Neuronal stem cell (in vitro differentiated cells): ENCODE measurements at regions not wholly inside any gene's neighbourhood (a gene's known extent, or its start where the extent isn't known, plus 50 kb on each side); places are given as distances from the start of the nearest gene placed in this dataset.

ENCODE experiments used
- DNase-seq: peaks from one replicate; pipeline ENCODE4 v3.0.0-alpha.2; 2013; ENCODE audit warnings: low spot score
- H2AFZ ChIP-seq: one replicate; pipeline ENCODE4 v1.6.1; 2013; ENCODE audit warnings: mild to moderate bottlenecking, low read length, inconsistent platforms
- H2AK5ac ChIP-seq: 2 replicates; pipeline ENCODE4 v1.6.1; 2013; ENCODE audit warnings: low read depth, mild to moderate bottlenecking, inconsistent platforms, low read length, moderate library complexity, mixed read lengths
- H2BK120ac ChIP-seq: 2 replicates; pipeline ENCODE4 v1.6.1; 2013; ENCODE audit warnings: low read depth, mild to moderate bottlenecking, inconsistent platforms, low read length, moderate library complexity, mixed read lengths
- H2BK12ac ChIP-seq: one replicate; pipeline ENCODE4 v1.6.1; 2013; ENCODE audit warnings: low read length, inconsistent platforms
- H2BK15ac ChIP-seq: 2 replicates; pipeline ENCODE4 v1.6.1; 2013; ENCODE audit warnings: mild to moderate bottlenecking, low read length, inconsistent platforms, mixed read lengths
- H2BK5ac ChIP-seq: one replicate; pipeline ENCODE4 v1.6.1; 2013; ENCODE audit warnings: inconsistent platforms, mild to moderate bottlenecking, low read length, moderate library complexity
- H3K14ac ChIP-seq: one replicate; pipeline ENCODE4 v1.6.1; 2013; ENCODE audit warnings: low read length, inconsistent platforms
- H3K18ac ChIP-seq: 2 replicates; pipeline ENCODE4 v1.6.1; 2013; ENCODE audit warnings: low read length, inconsistent platforms
- H3K23ac ChIP-seq: 2 replicates; pipeline ENCODE4 v1.6.1; 2013; ENCODE audit warnings: low read depth, mild to moderate bottlenecking, mixed read lengths, low read length, inconsistent platforms; ENCODE audit not compliant: poor library complexity
- H3K27ac ChIP-seq: replicated peaks from 3 replicates; pipeline ENCODE4 v1.5.1; 2013; ENCODE audit warnings: low read length, inconsistent platforms
- H3K27me3 ChIP-seq, 3 experiments: 2 replicates each; pipeline ENCODE4 v1.6.1; 2013; ENCODE audit warnings: low read length in 3 of 3, mild to moderate bottlenecking in 2 of 3, inconsistent platforms in 1 of 3, low read depth in 1 of 3, mixed read lengths in 1 of 3, moderate library complexity in 1 of 3; ENCODE audit not compliant: control insufficient read depth in 3 of 3, insufficient read depth in 3 of 3
- H3K36me3 ChIP-seq, 2 donors: replicated peaks in 1 of 2; 2 replicates each; pipeline ENCODE4 v1.6.1; 2013; ENCODE audit warnings: low read length in 2 of 2; ENCODE audit not compliant: control insufficient read depth in 2 of 2, insufficient read depth in 2 of 2
- H3K4ac ChIP-seq: 2 replicates; pipeline ENCODE4 v1.6.1; 2013; ENCODE audit warnings: inconsistent platforms, mild to moderate bottlenecking, low read length, moderate library complexity
- H3K4me1 ChIP-seq, 2 donors: 1 replicate in 1 of 2; 2 replicates in 1 of 2; pipeline ENCODE4 v1.6.1; 2013; ENCODE audit warnings: low read length in 2 of 2, low read depth in 1 of 2; ENCODE audit not compliant: control insufficient read depth in 2 of 2, insufficient read depth in 1 of 2
- H3K4me2 ChIP-seq: one replicate; pipeline ENCODE4 v1.6.1; 2013; ENCODE audit warnings: mild to moderate bottlenecking, low read length, inconsistent platforms; ENCODE audit not compliant: insufficient read depth, poor library complexity, severe bottlenecking
- H3K4me3 ChIP-seq, 2 donors: 2 replicates each; pipeline ENCODE4 v1.5.1; 2013; ENCODE audit warnings: low read length in 2 of 2, mild to moderate bottlenecking in 2 of 2, inconsistent platforms in 1 of 2, moderate library complexity in 1 of 2
- H3K79me1 ChIP-seq: one replicate; pipeline ENCODE4 v1.6.1; 2013; ENCODE audit warnings: low read depth, mild to moderate bottlenecking, inconsistent platforms, low read length, moderate library complexity
- H3K9ac ChIP-seq: one replicate; pipeline ENCODE4 v1.6.1; 2013; ENCODE audit warnings: mild to moderate bottlenecking, low read depth, low read length, inconsistent platforms; ENCODE audit not compliant: poor library complexity
- H3K9me3 ChIP-seq, 2 donors: replicated peaks in 1 of 2; 2 replicates each; pipeline versions ENCODE3 to v1.6.1; 2013; ENCODE audit warnings: low read length in 2 of 2, mild to moderate bottlenecking in 2 of 2, inconsistent platforms in 1 of 2, low read depth in 1 of 2, mixed read lengths in 1 of 2, moderate library complexity in 1 of 2; ENCODE audit not compliant: control insufficient read depth in 2 of 2, insufficient read depth in 1 of 2
- H4K8ac ChIP-seq: one replicate; pipeline ENCODE4 v1.6.1; 2013; ENCODE audit warnings: low read depth, mild to moderate bottlenecking, inconsistent platforms, low read length, moderate library complexity
- H4K91ac ChIP-seq: one replicate; pipeline ENCODE4 v1.6.1; 2013; ENCODE audit warnings: low read length, low read depth, mild to moderate bottlenecking, inconsistent platforms; ENCODE audit not compliant: poor library complexity
- WGBS, 2 donors: extraction: QIAGEN DNeasy Blood & Tissue Kit; methylation state at CpG; one replicate each; pipeline ENCODE4 v1.1.7; 2013; ENCODE audit warnings: missing lambda C conversion rate in 2 of 2, mixed read lengths in 1 of 2; ENCODE audit not compliant: insufficient read length in 2 of 2, insufficient replicate concordance in 1 of 2; ENCODE audit errors: extremely low coverage in 2 of 2; 5-methylcytosine and 5-hydroxymethylcytosine counted together

DNA sequence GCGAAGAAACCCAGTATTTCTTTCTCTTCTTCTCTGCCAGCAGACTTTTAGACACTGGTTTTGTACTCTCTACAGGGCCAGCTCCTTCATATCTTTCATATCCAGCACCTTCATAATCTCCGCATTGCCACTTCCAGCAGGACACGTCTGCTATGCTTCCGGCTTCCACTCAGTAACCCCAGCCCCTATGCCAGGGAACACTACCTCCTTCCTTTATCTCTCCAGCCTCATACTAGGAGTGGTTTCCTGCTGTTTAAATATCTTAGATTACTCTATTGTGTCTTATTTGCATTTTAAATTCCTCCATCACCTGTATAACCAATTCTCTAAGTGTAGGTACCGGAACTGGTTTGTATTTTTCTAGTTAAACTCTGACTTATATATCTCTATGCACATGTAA is 667.8 kb upstream of the ID4 start:
- Histone ChIP-seq H3K23ac (no peak overlapping the region), H2BK15ac (no peak overlapping the region), H2AFZ (no peak overlapping the region), H3K4me3 (no peak overlapping the region), H3K9me3 (no peaks in the 10 kb centered on the region), H4K91ac (no peak overlapping the region), H2AK5ac (no peak overlapping the region), H3K9ac (no peak overlapping the region), H2BK5ac (no peak overlapping the region), H4K8ac (no peak overlapping the region), H3K79me1 (no peaks in the 10 kb centered on the region), H3K36me3 (no peaks in the 10 kb centered on the region), H3K4ac (no peak overlapping the region), H3K4me2 (no peak overlapping the region), H3K14ac (no peak overlapping the region), H3K4me1 (no peaks in the 10 kb centered on the region), H2BK12ac (no peak overlapping the region), H3K18ac (no peak overlapping the region), H2BK120ac (no peak overlapping the region), H3K27ac (no peak overlapping the region), H3K27me3 (no peaks in the 10 kb centered on the region)
- no CpG with 5 or more reads among the region's 5 CpGs for WGBS, 2 donors
- no peak for DNase-seq

DNA sequence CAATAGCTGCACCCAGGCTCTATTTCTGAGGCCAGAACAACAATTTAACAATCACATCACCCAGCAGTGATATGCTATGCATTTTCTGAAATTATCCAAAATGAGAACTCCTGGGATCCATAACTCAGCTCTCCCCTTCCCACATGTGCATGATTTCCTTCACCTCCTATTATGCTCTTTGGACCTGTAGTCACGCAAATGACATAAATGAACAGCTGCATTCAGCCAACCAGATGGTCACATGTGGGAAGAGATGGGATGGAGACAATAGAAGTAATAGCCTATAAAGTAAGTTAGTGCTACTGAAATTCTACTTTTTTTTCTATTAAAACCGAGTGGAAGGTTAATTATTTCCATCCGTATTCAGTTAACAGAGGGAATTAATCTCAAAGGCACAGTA is 662.1 kb upstream of the ID4 start:
- H3K9ac ChIP-seq, result no peak overlapping the region
- no peaks in the 10 kb centered on the region for H3K27me3 ChIP-seq
- no peaks in the 10 kb centered on the region for H3K79me1 ChIP-seq
- H2AFZ ChIP-seq, result no peak overlapping the region
- no peak overlapping the region for H2BK120ac ChIP-seq
- H4K91ac ChIP-seq, result no peak overlapping the region
- WGBS, 2 donors, result no CpG with 5 or more reads among the region's 3 CpGs
- H3K23ac ChIP-seq, result no peak overlapping the region
- H3K36me3 ChIP-seq, result no peaks in the 10 kb centered on the region
- H3K4me1 ChIP-seq, result no peaks in the 10 kb centered on the region
- H3K9me3 ChIP-seq, result peaks cover 4 to 11% of the 10 kb centered on the region in 2 donors
- H3K4me2 ChIP-seq, result no peak overlapping the region
- H3K18ac ChIP-seq, result no peak overlapping the region
- no peak for DNase-seq
- H3K4me3 ChIP-seq, result no peak overlapping the region
- no peak overlapping the region for H2BK5ac ChIP-seq
- no peak overlapping the region for H3K27ac ChIP-seq
- no peak overlapping the region for H4K8ac ChIP-seq
- H2BK12ac ChIP-seq, result no peak overlapping the region
- H3K14ac ChIP-seq, result no peak overlapping the region
- no peak overlapping the region for H3K4ac ChIP-seq
- no peak overlapping the region for H2AK5ac ChIP-seq
- no peak overlapping the region for H2BK15ac ChIP-seq

DNA sequence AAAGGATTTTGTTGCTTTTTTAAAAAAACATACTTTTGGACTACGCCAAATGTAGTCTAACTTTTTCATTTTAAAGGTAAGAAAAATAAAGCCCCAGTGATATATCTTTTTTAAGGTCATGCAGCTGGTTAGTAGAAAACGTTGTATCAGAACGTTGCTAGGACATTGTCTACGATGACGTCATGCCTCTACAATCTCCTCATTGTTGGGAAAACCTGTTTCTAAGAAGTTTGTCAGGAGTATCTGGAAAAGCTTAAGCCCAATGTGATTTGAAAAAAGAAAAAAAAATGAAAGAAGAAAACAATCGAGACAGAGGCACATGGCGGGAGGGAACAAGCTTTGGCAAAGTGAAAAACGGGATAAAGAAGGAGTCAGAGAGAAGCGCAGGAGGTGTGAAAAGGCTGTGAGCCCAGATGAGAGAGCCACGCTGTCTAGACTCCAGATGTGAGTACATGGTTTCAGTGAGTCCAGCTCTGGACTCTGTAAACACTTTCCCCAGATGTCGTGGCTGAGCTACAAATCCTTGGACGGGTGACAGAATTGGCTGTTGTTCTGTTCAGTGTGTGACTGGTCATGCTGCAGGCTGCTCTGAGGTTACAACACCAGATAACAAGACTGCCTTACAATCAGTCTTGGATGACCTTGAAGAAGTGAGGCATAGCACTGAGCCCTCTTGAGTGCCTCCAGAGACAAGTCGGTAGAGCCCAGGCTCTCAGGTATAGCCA is 656.7 kb upstream of the ID4 start:
- no peak overlapping the region for H3K4ac ChIP-seq
- no CpG with 5 or more reads among the region's 13 CpGs for WGBS, 2 donors

DNA sequence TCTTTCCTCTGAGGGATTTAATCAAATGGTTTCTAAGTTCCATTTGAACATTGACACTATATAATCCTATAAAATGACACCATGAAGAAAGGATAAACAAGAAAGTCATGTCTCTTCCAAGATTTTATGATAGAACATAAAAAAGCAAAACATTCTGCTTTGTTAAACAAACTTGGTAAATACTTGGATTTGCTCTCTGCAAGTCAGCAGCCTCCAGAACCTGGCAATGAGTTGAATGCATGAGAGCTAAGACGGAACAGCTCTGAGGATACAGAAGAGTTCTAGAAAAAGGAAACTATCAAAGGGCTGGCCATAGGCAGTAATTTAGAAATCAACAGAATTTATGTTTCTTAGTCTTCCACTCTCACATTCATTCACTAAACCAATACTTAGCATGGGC is 656.0 kb upstream of the ID4 start:
- Histone ChIP-seq H2AK5ac (no peak overlapping the region), H3K23ac (no peak overlapping the region), H3K4ac (no peak overlapping the region), H2BK5ac (no peak overlapping the region), H2BK15ac (no peak overlapping the region), H3K9me3 (peaks cover 4 to 12% of the 10 kb centered on the region in 2 donors), H3K27ac (no peak overlapping the region), H2BK12ac (no peak overlapping the region), H2AFZ (no peak overlapping the region), H3K4me2 (no peak overlapping the region), H3K27me3 (no peaks in the 10 kb centered on the region), H3K9ac (no peak overlapping the region), H3K79me1 (no peaks in the 10 kb centered on the region), H4K91ac (no peak overlapping the region), H3K14ac (no peak overlapping the region), H3K18ac (no peak overlapping the region), H3K4me3 (no peak overlapping the region), H3K4me1 (no peaks in the 10 kb centered on the region), H2BK120ac (no peak overlapping the region), H3K36me3 (no peaks in the 10 kb centered on the region), H4K8ac (no peak overlapping the region)
- DNase-seq, result no peak
- WGBS, 2 donors, result no CpG with 5 or more reads among the region's 1 CpG

More for the DNA sequence above, 656.7 kb upstream of the ID4 start:
- H4K8ac ChIP-seq, result no peak overlapping the region
- no peak overlapping the region for H2BK12ac ChIP-seq
- no peak overlapping the region for H3K27ac ChIP-seq
- no peaks in the 10 kb centered on the region for H3K79me1 ChIP-seq
- no peaks in the 10 kb centered on the region for H3K36me3 ChIP-seq
- H3K4me2 ChIP-seq, result no peak overlapping the region
- no peak overlapping the region for H3K9ac ChIP-seq
- H2BK5ac ChIP-seq, result no peak overlapping the region
- no peaks in the 10 kb centered on the region for H3K4me1 ChIP-seq
- H3K14ac ChIP-seq, result no peak overlapping the region
- H3K27me3 ChIP-seq, result no peaks in the 10 kb centered on the region
- DNase-seq, result no peak
- no peak overlapping the region for H2AK5ac ChIP-seq
- H2BK120ac ChIP-seq, result no peak overlapping the region
- no peak overlapping the region for H2BK15ac ChIP-seq
- peak overlapping the region; percentile 18 for H2AFZ ChIP-seq
- H3K18ac ChIP-seq, result no peak overlapping the region
- H4K91ac ChIP-seq, result no peak overlapping the region
- no peak overlapping the region for H3K4me3 ChIP-seq
- peaks cover 4 to 12% of the 10 kb centered on the region in 2 donors for H3K9me3 ChIP-seq
- no peak overlapping the region for H3K23ac ChIP-seq
